MM.1S (cell line): ENCODE measurements at regions not wholly inside any gene's neighbourhood (a gene's known extent, or its start where the extent isn't known, plus 50 kb on each side); places are given as distances from the start of the nearest gene placed in this dataset.

Experiments used
- EZH2 ChIP-seq: fragments of 300-600 bp; sonication (generic); optimal IDR thresholded peaks from 2 replicates; pipeline ENCODE3; 2017; ENCODE audit warnings: low read depth, mild to moderate bottlenecking, antibody characterized with exemption, low read length, mixed read lengths
- TF ChIP-seq, protein P1 (sequence below): fragments of 300-600 bp; sonication (generic); IDR thresholded peaks from 2 replicates; pipeline ENCODE4 v1.5.1; 2016; ENCODE audit warnings: antibody characterized with exemption, low read length, mixed read lengths

DNA sequence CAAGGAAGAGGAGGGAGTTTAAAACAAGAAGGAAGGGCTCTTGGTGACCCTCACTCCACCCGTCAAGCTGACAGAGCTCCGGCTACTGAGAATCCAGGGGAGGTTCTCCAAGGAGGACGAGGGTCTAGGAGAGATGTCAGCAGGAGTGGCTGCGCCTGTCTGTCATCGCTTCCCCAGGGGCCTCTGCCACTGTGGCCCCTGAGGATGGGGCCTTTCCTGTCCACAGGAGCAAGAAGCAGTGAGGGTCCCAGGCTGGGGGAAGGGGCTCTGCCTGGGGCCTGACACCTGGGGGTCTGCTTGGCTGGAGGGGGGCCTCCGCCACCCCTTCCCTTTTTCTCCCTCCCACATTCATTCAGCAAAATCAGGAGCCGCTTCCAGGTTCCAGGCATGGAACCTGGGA, 66.5 kb upstream of the TNRC6C start:
- TF ChIP-seq, protein P1, sequence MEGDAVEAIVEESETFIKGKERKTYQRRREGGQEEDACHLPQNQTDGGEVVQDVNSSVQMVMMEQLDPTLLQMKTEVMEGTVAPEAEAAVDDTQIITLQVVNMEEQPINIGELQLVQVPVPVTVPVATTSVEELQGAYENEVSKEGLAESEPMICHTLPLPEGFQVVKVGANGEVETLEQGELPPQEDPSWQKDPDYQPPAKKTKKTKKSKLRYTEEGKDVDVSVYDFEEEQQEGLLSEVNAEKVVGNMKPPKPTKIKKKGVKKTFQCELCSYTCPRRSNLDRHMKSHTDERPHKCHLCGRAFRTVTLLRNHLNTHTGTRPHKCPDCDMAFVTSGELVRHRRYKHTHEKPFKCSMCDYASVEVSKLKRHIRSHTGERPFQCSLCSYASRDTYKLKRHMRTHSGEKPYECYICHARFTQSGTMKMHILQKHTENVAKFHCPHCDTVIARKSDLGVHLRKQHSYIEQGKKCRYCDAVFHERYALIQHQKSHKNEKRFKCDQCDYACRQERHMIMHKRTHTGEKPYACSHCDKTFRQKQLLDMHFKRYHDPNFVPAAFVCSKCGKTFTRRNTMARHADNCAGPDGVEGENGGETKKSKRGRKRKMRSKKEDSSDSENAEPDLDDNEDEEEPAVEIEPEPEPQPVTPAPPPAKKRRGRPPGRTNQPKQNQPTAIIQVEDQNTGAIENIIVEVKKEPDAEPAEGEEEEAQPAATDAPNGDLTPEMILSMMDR: no peak
- no peak for TF ChIP-seq EZH2
